HEK293 (cell line): ENCODE measurements at regions not wholly inside any gene's neighbourhood (a gene's known extent, or its start where the extent isn't known, plus 50 kb on each side); places are given as distances from the start of the nearest gene placed in this dataset.

Experiments
- CTCF ChIA-PET: fragments of 350-600 bp; formaldehyde crosslinking; extraction: SDS; loops from one replicate; lab custom pipeline; 2021; ENCODE audit warnings: antibody characterized with exemption; lab: Yijun Ruan, JAX
- POLR2A ChIA-PET: fragments of 300-600 bp; formaldehyde crosslinking; extraction: SDS; loops from one replicate; lab custom pipeline; 2020; ENCODE audit warnings: antibody characterized with exemption, inconsistent platforms; lab: Yijun Ruan, JAX
- H3K27ac ChIP-seq: fragments of 200-500 bp; sonication (Bioruptor generic); 2 replicates; pipeline ENCODE4 v1.5.1; 2014; ENCODE audit warnings: low read depth, low read length, control low read depth, inconsistent platforms; ENCODE audit errors: extremely low read depth
- H3K36me3 ChIP-seq, 2 experiments: fragments of 200-500 bp in 1 of 2; sonication (Bioruptor generic) in 1 of 2; 1 replicate in 1 of 2; 2 replicates in 1 of 2; pipeline ENCODE4 v1.5.1; 2014 to 2017; ENCODE audit warnings: inconsistent platforms in 2 of 2, low read length in 2 of 2; ENCODE audit not compliant: control insufficient read depth in 2 of 2, insufficient read depth in 1 of 2
- H3K4me1 ChIP-seq: fragments of 200-500 bp; sonication (Bioruptor generic); 2 replicates; pipeline ENCODE4 v1.5.1; 2014; ENCODE audit warnings: mild to moderate bottlenecking, low read length, inconsistent platforms; ENCODE audit not compliant: control insufficient read depth, insufficient read depth
- H3K4me3 ChIP-seq: 2 replicates; pipeline ENCODE4 v1.5.1; 2011; ENCODE audit warnings: low read depth, mild to moderate bottlenecking, control low read depth, low read length, moderate library complexity
- H3K9me3 ChIP-seq: fragments of 200-500 bp; sonication (Bioruptor generic); 2 replicates; pipeline ENCODE4 v1.5.1; 2014; ENCODE audit warnings: low read depth, low read length, inconsistent platforms; ENCODE audit not compliant: control insufficient read depth, insufficient read depth
- BCL11A ChIP-seq: fragments of 450-650 bp; formaldehyde crosslinking; IDR thresholded peaks from 2 replicates; pipeline ENCODE4 v1.5.1; 2016; ENCODE audit warnings: low read depth, missing biosample characterization, missing genetic modification characterization
- EGR2 ChIP-seq: fragments of 450-650 bp; formaldehyde crosslinking; IDR thresholded peaks from 2 replicates; pipeline ENCODE4 v1.5.1; 2016; ENCODE audit warnings: low read depth, missing biosample characterization, missing genetic modification characterization
- KLF10 ChIP-seq: fragments of 450-650 bp; IDR thresholded peaks from 2 replicates; pipeline ENCODE4 v1.5.1; 2018; ENCODE audit warnings: missing biosample characterization, mild to moderate bottlenecking, missing genetic modification characterization
- MEIS1 ChIP-seq: sonication (generic); formaldehyde crosslinking; IDR thresholded peaks from 2 replicates; pipeline ENCODE4 v1.8.1; 2022; ENCODE audit warnings: missing genetic modification reagents, mild to moderate bottlenecking, borderline replicate concordance
- OVOL3 ChIP-seq: fragments of 450-650 bp; formaldehyde crosslinking; IDR thresholded peaks from 2 replicates; pipeline ENCODE4 v1.5.1; 2016; ENCODE audit warnings: missing biosample characterization, missing genetic modification characterization
- SCRT2 ChIP-seq: fragments of 450-650 bp; formaldehyde crosslinking; IDR thresholded peaks from 2 replicates; pipeline ENCODE4 v1.5.1; 2016; ENCODE audit warnings: missing biosample characterization, missing genetic modification characterization
- TCF7L2 ChIP-seq: IDR thresholded peaks from 2 replicates; pipeline ENCODE4 v1.6.1; 2011; ENCODE audit warnings: low read depth, mild to moderate bottlenecking, inconsistent platforms, low read length, moderate library complexity, borderline replicate concordance
- WT1 ChIP-seq: fragments of 450-650 bp; formaldehyde crosslinking; IDR thresholded peaks from 2 replicates; pipeline ENCODE4 v1.5.1; 2016; ENCODE audit warnings: missing biosample characterization, missing genetic modification characterization
- YY2 ChIP-seq: fragments of 450-650 bp; formaldehyde crosslinking; IDR thresholded peaks from 2 replicates; pipeline ENCODE4 v1.5.1; 2016; ENCODE audit warnings: missing biosample characterization, missing genetic modification characterization
- ZBTB1 ChIP-seq: fragments of 450-650 bp; formaldehyde crosslinking; IDR thresholded peaks from 2 replicates; pipeline ENCODE4 v1.5.1; 2016; ENCODE audit warnings: missing biosample characterization, missing genetic modification characterization
- ZNF138 ChIP-seq: fragments of 450-650 bp; formaldehyde crosslinking; IDR thresholded peaks from 2 replicates; pipeline ENCODE4 v1.5.1; 2016; ENCODE audit warnings: missing biosample characterization, missing genetic modification characterization, borderline replicate concordance
- ZNF175 ChIP-seq: fragments of 450-650 bp; formaldehyde crosslinking; IDR thresholded peaks from 2 replicates; pipeline ENCODE4 v1.5.1; 2016; ENCODE audit warnings: missing biosample characterization, missing genetic modification characterization
- ZNF211 ChIP-seq: fragments of 450-650 bp; formaldehyde crosslinking; IDR thresholded peaks from 2 replicates; pipeline ENCODE4 v1.5.1; 2016; ENCODE audit warnings: low read depth, missing biosample characterization, missing genetic modification characterization
- ZNF280D ChIP-seq: fragments of 450-650 bp; formaldehyde crosslinking; IDR thresholded peaks from 2 replicates; pipeline ENCODE4 v1.5.1; 2016; ENCODE audit warnings: missing biosample characterization, missing genetic modification characterization
- ZNF302 ChIP-seq: fragments of 450-650 bp; formaldehyde crosslinking; IDR thresholded peaks from 2 replicates; pipeline ENCODE4 v1.5.1; 2016; ENCODE audit warnings: missing biosample characterization, missing genetic modification characterization, low read depth
- ZNF366 ChIP-seq: fragments of 450-650 bp; formaldehyde crosslinking; conservative IDR thresholded peaks from 2 replicates; pipeline ENCODE4 v1.5.1; 2016; ENCODE audit warnings: missing biosample characterization, missing genetic modification characterization
- ZNF48 ChIP-seq: fragments of 450-650 bp; formaldehyde crosslinking; IDR thresholded peaks from 2 replicates; pipeline ENCODE4 v1.5.1; 2016; ENCODE audit warnings: missing biosample characterization, missing genetic modification characterization
- ZNF518A ChIP-seq: fragments of 450-650 bp; formaldehyde crosslinking; conservative IDR thresholded peaks from 2 replicates; pipeline ENCODE4 v1.5.1; 2016; ENCODE audit warnings: low read depth, missing biosample characterization, missing genetic modification characterization
- ZNF558 ChIP-seq: fragments of 450-650 bp; formaldehyde crosslinking; IDR thresholded peaks from 2 replicates; pipeline ENCODE4 v1.5.1; 2016; ENCODE audit warnings: missing biosample characterization, missing genetic modification characterization
- ZNF585B ChIP-seq: fragments of 450-650 bp; formaldehyde crosslinking; IDR thresholded peaks from 2 replicates; pipeline ENCODE4 v1.5.1; 2016; ENCODE audit warnings: missing biosample characterization, missing genetic modification characterization
- ZNF623 ChIP-seq: fragments of 450-650 bp; formaldehyde crosslinking; IDR thresholded peaks from 2 replicates; pipeline ENCODE4 v1.5.1; 2016; ENCODE audit warnings: missing biosample characterization, missing genetic modification characterization
- ZNF747 ChIP-seq: fragments of 450-650 bp; formaldehyde crosslinking; IDR thresholded peaks from 2 replicates; pipeline ENCODE4 v1.5.1; 2016; ENCODE audit warnings: missing biosample characterization, missing genetic modification characterization
- ZSCAN16 ChIP-seq: fragments of 450-650 bp; formaldehyde crosslinking; IDR thresholded peaks from 2 replicates; pipeline ENCODE4 v1.5.1; 2016; ENCODE audit warnings: missing biosample characterization, missing genetic modification characterization
- TF ChIP-seq, protein P1 (sequence below): fragments of 450-650 bp; IDR thresholded peaks from 2 replicates; pipeline ENCODE4 v1.5.1; 2018; ENCODE audit warnings: missing biosample characterization, missing genetic modification characterization
- TF ChIP-seq, protein P2 (sequence below): fragments of 450-650 bp; formaldehyde crosslinking; IDR thresholded peaks from 2 replicates; pipeline ENCODE4 v1.5.1; 2016; ENCODE audit warnings: missing biosample characterization, missing genetic modification characterization
- TF ChIP-seq, protein P3 (sequence below): fragments of 450-650 bp; formaldehyde crosslinking; IDR thresholded peaks from 2 replicates; pipeline ENCODE4 v1.5.1; 2016; ENCODE audit warnings: missing biosample characterization, missing genetic modification characterization

GRCh38 chr16:76910931-76911330 is 280.1 kb upstream of the MON1B start (continued):
- no peak for TF ChIP-seq ZNF280D (tag by site-specific recombination)
- TF ChIP-seq ZNF747 (tag by site-specific recombination) = no peak
- TF ChIP-seq BCL11A (tag by site-specific recombination) = no peak
- TF ChIP-seq YY2 (tag by site-specific recombination) = no peak
- TF ChIP-seq ZNF623 (tag by site-specific recombination) = no peak
- no peak for TF ChIP-seq ZNF211
- no peak for TF ChIP-seq EGR2
- TF ChIP-seq ZNF175 (tag by site-specific recombination) = no peak
- no peak for TF ChIP-seq TCF7L2
- TF ChIP-seq ZNF302 = no peak
- TF ChIP-seq, protein P1, sequence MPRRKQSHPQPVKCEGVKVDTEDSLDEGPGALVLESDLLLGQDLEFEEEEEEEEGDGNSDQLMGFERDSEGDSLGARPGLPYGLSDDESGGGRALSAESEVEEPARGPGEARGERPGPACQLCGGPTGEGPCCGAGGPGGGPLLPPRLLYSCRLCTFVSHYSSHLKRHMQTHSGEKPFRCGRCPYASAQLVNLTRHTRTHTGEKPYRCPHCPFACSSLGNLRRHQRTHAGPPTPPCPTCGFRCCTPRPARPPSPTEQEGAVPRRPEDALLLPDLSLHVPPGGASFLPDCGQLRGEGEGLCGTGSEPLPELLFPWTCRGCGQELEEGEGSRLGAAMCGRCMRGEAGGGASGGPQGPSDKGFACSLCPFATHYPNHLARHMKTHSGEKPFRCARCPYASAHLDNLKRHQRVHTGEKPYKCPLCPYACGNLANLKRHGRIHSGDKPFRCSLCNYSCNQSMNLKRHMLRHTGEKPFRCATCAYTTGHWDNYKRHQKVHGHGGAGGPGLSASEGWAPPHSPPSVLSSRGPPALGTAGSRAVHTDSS (tag by site-specific recombination) = no peak
- TF ChIP-seq ZNF138 (tag by site-specific recombination) = no peak
- TF ChIP-seq ZNF558 (tag by site-specific recombination) = no peak
- TF ChIP-seq ZNF585B = no peak
- TF ChIP-seq, protein P2, sequence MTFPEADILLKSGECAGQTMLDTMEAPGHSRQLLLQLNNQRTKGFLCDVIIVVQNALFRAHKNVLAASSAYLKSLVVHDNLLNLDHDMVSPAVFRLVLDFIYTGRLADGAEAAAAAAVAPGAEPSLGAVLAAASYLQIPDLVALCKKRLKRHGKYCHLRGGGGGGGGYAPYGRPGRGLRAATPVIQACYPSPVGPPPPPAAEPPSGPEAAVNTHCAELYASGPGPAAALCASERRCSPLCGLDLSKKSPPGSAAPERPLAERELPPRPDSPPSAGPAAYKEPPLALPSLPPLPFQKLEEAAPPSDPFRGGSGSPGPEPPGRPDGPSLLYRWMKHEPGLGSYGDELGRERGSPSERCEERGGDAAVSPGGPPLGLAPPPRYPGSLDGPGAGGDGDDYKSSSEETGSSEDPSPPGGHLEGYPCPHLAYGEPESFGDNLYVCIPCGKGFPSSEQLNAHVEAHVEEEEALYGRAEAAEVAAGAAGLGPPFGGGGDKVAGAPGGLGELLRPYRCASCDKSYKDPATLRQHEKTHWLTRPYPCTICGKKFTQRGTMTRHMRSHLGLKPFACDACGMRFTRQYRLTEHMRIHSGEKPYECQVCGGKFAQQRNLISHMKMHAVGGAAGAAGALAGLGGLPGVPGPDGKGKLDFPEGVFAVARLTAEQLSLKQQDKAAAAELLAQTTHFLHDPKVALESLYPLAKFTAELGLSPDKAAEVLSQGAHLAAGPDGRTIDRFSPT (tag by site-specific recombination) = no peak

- Histone ChIP-seq H3K27ac (no peak overlapping the region), H3K9me3 (no peaks in the 10 kb centered on the region), H3K4me3 (no peak overlapping the region), H3K36me3 (no peaks in the 10 kb centered on the region), H3K4me1 (no peaks in the 10 kb centered on the region)
- ChIA-PET POLR2A (no interaction called here), CTCF (no interaction called here)
- TF ChIP-seq SCRT2 (tag by site-specific recombination) (no peak), BCL11A (tag by site-specific recombination) (no peak), ZNF518A (tag by site-specific recombination) (no peak), ZNF366 (tag by site-specific recombination) (no peak), KLF10 (no peak), MEIS1 (no peak), ZBTB1 (tag by site-specific recombination) (no peak), WT1 (tag by site-specific recombination) (no peak), OVOL3 (tag by site-specific recombination) (no peak), ZSCAN16 (no peak), ZNF558 (tag by site-specific recombination) (no peak), ZNF48 (tag by site-specific recombination) (no peak)
- TF ChIP-seq, protein P3, sequence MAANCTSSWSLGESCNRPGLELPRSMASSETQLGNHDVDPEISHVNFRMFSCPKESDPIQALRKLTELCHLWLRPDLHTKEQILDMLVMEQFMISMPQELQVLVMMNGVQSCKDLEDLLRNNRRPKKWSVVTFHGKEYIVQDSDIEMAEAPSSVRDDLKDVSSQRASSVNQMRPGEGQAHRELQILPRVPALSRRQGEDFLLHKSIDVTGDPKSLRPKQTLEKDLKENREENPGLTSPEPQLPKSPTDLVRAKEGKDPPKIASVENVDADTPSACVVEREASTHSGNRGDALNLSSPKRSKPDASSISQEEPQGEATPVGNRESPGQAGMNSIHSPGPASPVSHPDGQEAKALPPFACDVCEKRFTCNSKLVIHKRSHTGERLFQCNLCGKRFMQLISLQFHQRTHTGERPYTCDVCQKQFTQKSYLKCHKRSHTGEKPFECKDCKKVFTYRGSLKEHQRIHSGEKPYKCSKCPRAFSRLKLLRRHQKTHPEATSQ (tag by site-specific recombination) = no peak
Observed at GRCh38 chr16:76913046-76913445, 277.9 kb upstream of the MON1B start.
